ENCODE measurements at regions not wholly inside any gene's neighbourhood (a gene's known extent, or its start where the extent isn't known, plus 50 kb on each side); places are given as distances from the start of the nearest gene placed in this dataset.

- TF ChIP-seq, protein P1, sequence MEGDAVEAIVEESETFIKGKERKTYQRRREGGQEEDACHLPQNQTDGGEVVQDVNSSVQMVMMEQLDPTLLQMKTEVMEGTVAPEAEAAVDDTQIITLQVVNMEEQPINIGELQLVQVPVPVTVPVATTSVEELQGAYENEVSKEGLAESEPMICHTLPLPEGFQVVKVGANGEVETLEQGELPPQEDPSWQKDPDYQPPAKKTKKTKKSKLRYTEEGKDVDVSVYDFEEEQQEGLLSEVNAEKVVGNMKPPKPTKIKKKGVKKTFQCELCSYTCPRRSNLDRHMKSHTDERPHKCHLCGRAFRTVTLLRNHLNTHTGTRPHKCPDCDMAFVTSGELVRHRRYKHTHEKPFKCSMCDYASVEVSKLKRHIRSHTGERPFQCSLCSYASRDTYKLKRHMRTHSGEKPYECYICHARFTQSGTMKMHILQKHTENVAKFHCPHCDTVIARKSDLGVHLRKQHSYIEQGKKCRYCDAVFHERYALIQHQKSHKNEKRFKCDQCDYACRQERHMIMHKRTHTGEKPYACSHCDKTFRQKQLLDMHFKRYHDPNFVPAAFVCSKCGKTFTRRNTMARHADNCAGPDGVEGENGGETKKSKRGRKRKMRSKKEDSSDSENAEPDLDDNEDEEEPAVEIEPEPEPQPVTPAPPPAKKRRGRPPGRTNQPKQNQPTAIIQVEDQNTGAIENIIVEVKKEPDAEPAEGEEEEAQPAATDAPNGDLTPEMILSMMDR (conservative IDR thresholded peaks at IDR 0.05 in 1 of 2, IDR thresholded peaks at IDR 0.05 in 1 of 2; ENCODE audit: extremely low read depth in 1 of 2, insufficient read depth in 1 of 2, low read depth in 1 of 2, low read length in 2 of 2) = no peak
- no peak for TF ChIP-seq EZH2 (IDR thresholded peaks at IDR 0.05; ENCODE audit: borderline replicate concordance, low read length)
These were observed 314.7 kb upstream of the RSPO3 start for GRCh38 chr6:126803769-126804168.

Measured in mammary epithelial cell (primary cell).